ENCODE measurements at regions not wholly inside any gene's neighbourhood (a gene's known extent, or its start where the extent isn't known, plus 50 kb on each side); places are given as distances from the start of the nearest gene placed in this dataset.

GRCh38 chr3:77868725-77869124, 828.8 kb downstream of the ROBO2 start:
- no peak for DNase-seq

GRCh38 chr3:77869423-77869822, 829.5 kb downstream of the ROBO2 start:
- DNase-seq, result no peak

GRCh38 chr3:77871436-77871835, 831.5 kb downstream of the ROBO2 start:
- DNase-seq, result no peak

GRCh38 chr3:77873598-77873997, 833.7 kb downstream of the ROBO2 start:
- DNase-seq, result no peak

- no peak for DNase-seq
Measured at GRCh38 chr3:77885381-77885780, 845.5 kb downstream of the ROBO2 start.

- no peak for DNase-seq
Measured at GRCh38 chr3:77887611-77888010, 847.7 kb downstream of the ROBO2 start.

- no peak for DNase-seq
Measured at GRCh38 chr3:77889616-77890015, 849.7 kb downstream of the ROBO2 start.

GRCh38 chr3:77898621-77899020, 858.7 kb downstream of the ROBO2 start:
- no peak for DNase-seq

GRCh38 chr3:77902675-77903074, 862.8 kb downstream of the ROBO2 start:
- DNase-seq, result no peak

GRCh38 chr3:77906102-77906709, 866.3 kb downstream of the ROBO2 start:
- no peak for DNase-seq

- no peak for DNase-seq
Measured at GRCh38 chr3:77913524-77914174, 873.8 kb downstream of the ROBO2 start.

GRCh38 chr3:77915336-77915735, 875.4 kb downstream of the ROBO2 start:
- no peak for DNase-seq

GRCh38 chr3:77917225-77917624, 877.3 kb downstream of the ROBO2 start:
- DNase-seq, result no peak

- DNase-seq, result no peak
Measured at GRCh38 chr3:77919244-77919643, 879.3 kb downstream of the ROBO2 start.

- peak; percentile 10 for DNase-seq
Measured at GRCh38 chr3:77931255-77932009, 891.5 kb downstream of the ROBO2 start.

- DNase-seq, result no peak
Measured at GRCh38 chr3:77932926-77933325, 893.0 kb downstream of the ROBO2 start.

GRCh38 chr3:77933926-77934325, 894.0 kb downstream of the ROBO2 start:
- DNase-seq, result no peak

- DNase-seq, result no peak
Measured at GRCh38 chr3:77935418-77935817, 895.5 kb downstream of the ROBO2 start.

- DNase-seq, result no peak
Measured at GRCh38 chr3:77939726-77940125, 899.8 kb downstream of the ROBO2 start.

GRCh38 chr3:77943598-77943997, 903.7 kb downstream of the ROBO2 start:
- no peak for DNase-seq

- no peak for DNase-seq
Measured at GRCh38 chr3:77945320-77945719, 905.4 kb downstream of the ROBO2 start.

- DNase-seq, result no peak
Measured at GRCh38 chr3:77947671-77948070, 907.8 kb downstream of the ROBO2 start.

GRCh38 chr3:77967621-77968020, 927.7 kb downstream of the ROBO2 start:
- no peak for DNase-seq

GRCh38 chr3:77976079-77976478, 936.2 kb downstream of the ROBO2 start:
- DNase-seq, result no peak

Data from NCI-H1105 (cell line).